ENCODE measurements at regions not wholly inside any gene's neighbourhood (a gene's known extent, or its start where the extent isn't known, plus 50 kb on each side); places are given as distances from the start of the nearest gene placed in this dataset.

GRCh38 chr20:5432030-5432429, 115.3 kb upstream of the PROKR2 start:
- no peak overlapping the region for H3K4me3 ChIP-seq (ENCODE audit: low read depth, low read length)
- no peak for TF ChIP-seq CTCF (IDR thresholded peaks at IDR 0.05; ENCODE audit: borderline replicate concordance, insufficient read depth, low read depth, low read length)

- TF ChIP-seq CTCF (IDR thresholded peaks at IDR 0.05; ENCODE audit: borderline replicate concordance, insufficient read depth, low read depth, low read length), result no peak
- H3K4me3 ChIP-seq (ENCODE audit: low read depth, low read length), result no peak overlapping the region
These were observed 113.9 kb upstream of the PROKR2 start for GRCh38 chr20:5430670-5431069.

- no peak for TF ChIP-seq CTCF (IDR thresholded peaks at IDR 0.05; ENCODE audit: borderline replicate concordance, insufficient read depth, low read depth, low read length)
- H3K4me3 ChIP-seq (ENCODE audit: low read depth, low read length), result no peak overlapping the region
These were observed 109.3 kb upstream of the PROKR2 start for GRCh38 chr20:5426026-5426425.

- TF ChIP-seq CTCF (IDR thresholded peaks at IDR 0.05; ENCODE audit: borderline replicate concordance, insufficient read depth, low read depth, low read length), result no peak
- no peak overlapping the region for H3K4me3 ChIP-seq (ENCODE audit: low read depth, low read length)
These were observed 99.3 kb upstream of the PROKR2 start for GRCh38 chr20:5416086-5416485.

- H3K4me3 ChIP-seq (ENCODE audit: low read depth, low read length), result no peak overlapping the region
- TF ChIP-seq CTCF (IDR thresholded peaks at IDR 0.05; ENCODE audit: borderline replicate concordance, insufficient read depth, low read depth, low read length), result no peak
These were observed 96.6 kb upstream of the PROKR2 start for GRCh38 chr20:5413394-5413793.

GRCh38 chr20:5410470-5410869, 93.7 kb upstream of the PROKR2 start:
- no peak overlapping the region for H3K4me3 ChIP-seq (ENCODE audit: low read depth, low read length)
- TF ChIP-seq CTCF (IDR thresholded peaks at IDR 0.05; ENCODE audit: borderline replicate concordance, insufficient read depth, low read depth, low read length), result no peak

GRCh38 chr20:5402903-5403531, 86.3 kb upstream of the PROKR2 start:
- no peak overlapping the region for H3K4me3 ChIP-seq (ENCODE audit: low read depth, low read length)
- peak; percentile 86 for TF ChIP-seq CTCF (IDR thresholded peaks at IDR 0.05; ENCODE audit: borderline replicate concordance, insufficient read depth, low read depth, low read length)

All from GM12875 (cell line).